GF-D8 (cell line): ENCODE measurements at regions not wholly inside any gene's neighbourhood (a gene's known extent, or its start where the extent isn't known, plus 50 kb on each side); places are given as distances from the start of the nearest gene placed in this dataset.

Experiments used
- DNase-seq: peaks from one replicate; lab custom pipeline; 2025; lab: John Stamatoyannopoulos, UW

GRCh38 chr6:23927935-23928334, 198.1 kb upstream of the NRSN1 start:
- DNase-seq = no peak

GRCh38 chr6:23929201-23929600, 196.8 kb upstream of the NRSN1 start:
- no peak for DNase-seq

GRCh38 chr6:23940466-23940865, 185.5 kb upstream of the NRSN1 start:
- DNase-seq = no peak

- no peak for DNase-seq
Observed at GRCh38 chr6:23951691-23952090, 174.3 kb upstream of the NRSN1 start.

GRCh38 chr6:23952245-23952644, 173.8 kb upstream of the NRSN1 start:
- no peak for DNase-seq

- no peak for DNase-seq
Observed at GRCh38 chr6:23953976-23954375, 172.0 kb upstream of the NRSN1 start.

GRCh38 chr6:23957017-23957416, 169.0 kb upstream of the NRSN1 start:
- no peak for DNase-seq

GRCh38 chr6:23964865-23965264, 161.2 kb upstream of the NRSN1 start:
- no peak for DNase-seq

- no peak for DNase-seq
Observed at GRCh38 chr6:23969344-23969743, 156.7 kb upstream of the NRSN1 start.

GRCh38 chr6:23977706-23978105, 148.3 kb upstream of the NRSN1 start:
- no peak for DNase-seq

- no peak for DNase-seq
Observed at GRCh38 chr6:23980965-23981364, 145.1 kb upstream of the NRSN1 start.

- no peak for DNase-seq
Observed at GRCh38 chr6:23981923-23982322, 144.1 kb upstream of the NRSN1 start.

GRCh38 chr6:23983735-23984134, 142.3 kb upstream of the NRSN1 start:
- DNase-seq = no peak

GRCh38 chr6:23985015-23985414, 141.0 kb upstream of the NRSN1 start:
- DNase-seq = no peak

GRCh38 chr6:23989885-23990533, 136.0 kb upstream of the NRSN1 start:
- no peak for DNase-seq

- no peak for DNase-seq
Observed at GRCh38 chr6:23994013-23994412, 132.0 kb upstream of the NRSN1 start.

GRCh38 chr6:24004062-24004461, 122.0 kb upstream of the NRSN1 start:
- no peak for DNase-seq

- no peak for DNase-seq
Observed at GRCh38 chr6:24004659-24005058, 121.4 kb upstream of the NRSN1 start.

GRCh38 chr6:24006254-24006653, 119.8 kb upstream of the NRSN1 start:
- DNase-seq = no peak

- no peak for DNase-seq
Observed at GRCh38 chr6:24009319-24009718, 116.7 kb upstream of the NRSN1 start.

- DNase-seq = no peak
Observed at GRCh38 chr6:24010133-24010532, 115.9 kb upstream of the NRSN1 start.

- DNase-seq = no peak
Observed at GRCh38 chr6:24016286-24016685, 109.7 kb upstream of the NRSN1 start.

GRCh38 chr6:24016857-24017256, 109.2 kb upstream of the NRSN1 start:
- DNase-seq = no peak

- DNase-seq = no peak
Observed at GRCh38 chr6:24019393-24019792, 106.6 kb upstream of the NRSN1 start.

GRCh38 chr6:24019830-24020229, 106.2 kb upstream of the NRSN1 start:
- DNase-seq = no peak
